ENCODE measurements at regions not wholly inside any gene's neighbourhood (a gene's known extent, or its start where the extent isn't known, plus 50 kb on each side); places are given as distances from the start of the nearest gene placed in this dataset.

- no peak for DNase-seq (ENCODE audit: low spot score)
Measured at GRCh38 chr9:7983490-7983889, 183.9 kb upstream of the DMAC1 start.

- DNase-seq (ENCODE audit: low spot score), result no peak
Measured at GRCh38 chr9:7982907-7983306, 183.3 kb upstream of the DMAC1 start.

GRCh38 chr9:7980691-7981289 lies 181.2 kb upstream of the DMAC1 start:
- DNase-seq (ENCODE audit: low spot score), result no peak

- DNase-seq (ENCODE audit: low spot score), result no peak
Measured at GRCh38 chr9:7980041-7980440, 180.5 kb upstream of the DMAC1 start.

- DNase-seq (ENCODE audit: low spot score), result no peak
Measured at GRCh38 chr9:7979611-7980010, 180.0 kb upstream of the DMAC1 start.

- DNase-seq (ENCODE audit: low spot score), result no peak
Measured at GRCh38 chr9:7977586-7977985, 178.0 kb upstream of the DMAC1 start.

- DNase-seq (ENCODE audit: low spot score), result no peak
Measured at GRCh38 chr9:7976856-7977255, 177.3 kb upstream of the DMAC1 start.

GRCh38 chr9:7976167-7976755 lies 176.7 kb upstream of the DMAC1 start:
- no peak for DNase-seq (ENCODE audit: low spot score)

- DNase-seq (ENCODE audit: low spot score), result no peak
Measured at GRCh38 chr9:7975336-7975735, 175.8 kb upstream of the DMAC1 start.

GRCh38 chr9:7974335-7974960 lies 174.9 kb upstream of the DMAC1 start:
- DNase-seq (ENCODE audit: low spot score), result no peak

- DNase-seq (ENCODE audit: low spot score), result no peak
Measured at GRCh38 chr9:7973123-7973522, 173.5 kb upstream of the DMAC1 start.

- no peak for DNase-seq (ENCODE audit: low spot score)
Measured at GRCh38 chr9:7970681-7971330, 171.2 kb upstream of the DMAC1 start.

- DNase-seq (ENCODE audit: low spot score), result no peak
Measured at GRCh38 chr9:7968687-7969086, 169.1 kb upstream of the DMAC1 start.

GRCh38 chr9:7967851-7968250 lies 168.3 kb upstream of the DMAC1 start:
- no peak for DNase-seq (ENCODE audit: low spot score)

GRCh38 chr9:7967093-7967827 lies 167.7 kb upstream of the DMAC1 start:
- no peak for DNase-seq (ENCODE audit: low spot score)

- no peak for DNase-seq (ENCODE audit: low spot score)
Measured at GRCh38 chr9:7965063-7965462, 165.5 kb upstream of the DMAC1 start.

GRCh38 chr9:7963026-7963425 lies 163.4 kb upstream of the DMAC1 start:
- no peak for DNase-seq (ENCODE audit: low spot score)

- no peak for DNase-seq (ENCODE audit: low spot score)
Measured at GRCh38 chr9:7961076-7961475, 161.5 kb upstream of the DMAC1 start.

GRCh38 chr9:7960320-7961050 lies 160.9 kb upstream of the DMAC1 start:
- no peak for DNase-seq (ENCODE audit: low spot score)

GRCh38 chr9:7957803-7958202 lies 158.2 kb upstream of the DMAC1 start:
- no peak for DNase-seq (ENCODE audit: low spot score)

- no peak for DNase-seq (ENCODE audit: low spot score)
Measured at GRCh38 chr9:7947577-7947976, 148.0 kb upstream of the DMAC1 start.

- DNase-seq (ENCODE audit: low spot score), result no peak
Measured at GRCh38 chr9:7946458-7946857, 146.9 kb upstream of the DMAC1 start.
